Breast epithelium (tissue), 4 donors: ENCODE measurements at regions not wholly inside any gene's neighbourhood (a gene's known extent, or its start where the extent isn't known, plus 50 kb on each side); places are given as distances from the start of the nearest gene placed in this dataset.
A peak's percentile ranks its signal among the peaks of the same experiment; 100 is the strongest.

ENCODE experiments used
- DNase-seq, 2 donors: peaks; one replicate each; pipeline ENCODE4 v3.0.0-alpha.2; 2019; ENCODE audit warnings: low spot score in 2 of 2
- H3K27ac ChIP-seq, 2 donors: fragments of 200-600 bp; sonication (generic) in 1 of 2; one replicate each; pipeline ENCODE4 v1.5.1; 2016 to 2019; ENCODE audit warnings: mild to moderate bottlenecking in 1 of 2
- H3K27me3 ChIP-seq, 2 donors: fragments of 200-600 bp; sonication (generic) in 1 of 2; one replicate each; pipeline versions ENCODE4 v1.5.1 to v1.6.0; 2017 to 2019; ENCODE audit warnings: control low read depth in 1 of 2, mild to moderate bottlenecking in 1 of 2
- H3K36me3 ChIP-seq: fragments of 200-600 bp; one replicate; pipeline ENCODE4 v1.5.1; 2019
- H3K4me1 ChIP-seq, 2 donors: fragments of 200-600 bp; sonication (generic); one replicate each; pipeline ENCODE4 v1.5.1; 2016 to 2019; ENCODE audit warnings: control low read depth in 1 of 2
- H3K4me3 ChIP-seq, 3 donors: fragments of 200-600 bp; sonication (generic); 1 replicate in 2 of 3; 2 replicates in 1 of 3; pipeline ENCODE4 v1.5.1; 2016 to 2019; ENCODE audit warnings: mild to moderate bottlenecking in 3 of 3, moderate library complexity in 2 of 3
- H3K9me3 ChIP-seq, 2 donors: fragments of 200-600 bp; sonication (generic) in 1 of 2; one replicate each; pipeline ENCODE4 v1.5.1; 2016 to 2019; ENCODE audit warnings: control low read depth in 1 of 2
- POLR2A ChIP-seq: fragments of 450-650 bp; IDR thresholded peaks from one replicate; pipeline ENCODE4 v1.6.1; 2016; ENCODE audit warnings: antibody characterized with exemption, mild to moderate bottlenecking, moderate library complexity
- POLR2AphosphoS5 ChIP-seq, 3 donors: sonication (generic); formaldehyde crosslinking; IDR thresholded peaks; one replicate each; pipeline ENCODE4 v1.6.1; 2017; ENCODE audit warnings: antibody characterized with exemption in 3 of 3
- intact Hi-C: fragments of 100-400 bp; cut with DNase I; formaldehyde crosslinking; loops from one replicate; pipeline ENCODE4 v1.15.1; 2023; ENCODE audit warnings: low total_unique reads
- TF ChIP-seq, protein P1 (sequence below), 3 donors: fragments of 450-650 bp; IDR thresholded peaks; one replicate each; pipeline ENCODE4 v1.5.1; 2016 to 2017; ENCODE audit warnings: antibody characterized with exemption in 3 of 3, mild to moderate bottlenecking in 3 of 3, moderate library complexity in 3 of 3

DNA sequence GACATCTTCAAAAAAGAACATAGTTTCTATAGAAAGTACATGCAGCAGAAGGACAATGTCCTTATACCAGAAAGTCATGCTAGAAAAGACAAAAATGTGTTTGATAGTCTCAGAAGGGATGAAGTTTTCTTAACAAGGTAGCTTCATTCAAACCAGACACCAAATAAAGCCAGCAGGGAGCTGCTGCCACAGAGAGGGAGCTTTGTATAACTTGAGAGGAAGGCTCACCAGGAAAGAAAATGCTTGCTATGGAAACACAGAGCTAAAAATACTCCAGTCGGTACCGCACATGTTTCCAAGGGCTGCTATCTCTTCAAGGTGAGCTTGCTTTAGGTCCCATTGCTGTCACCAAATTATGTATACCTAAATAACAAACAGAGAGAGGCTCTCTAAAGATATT lies 1074.8 kb upstream of the ALCAM start:
- TF ChIP-seq POLR2A (no peak), POLR2AphosphoS5 (IDR thresholded peaks at IDR 0.05) (no peak)
- TF ChIP-seq, protein P1, sequence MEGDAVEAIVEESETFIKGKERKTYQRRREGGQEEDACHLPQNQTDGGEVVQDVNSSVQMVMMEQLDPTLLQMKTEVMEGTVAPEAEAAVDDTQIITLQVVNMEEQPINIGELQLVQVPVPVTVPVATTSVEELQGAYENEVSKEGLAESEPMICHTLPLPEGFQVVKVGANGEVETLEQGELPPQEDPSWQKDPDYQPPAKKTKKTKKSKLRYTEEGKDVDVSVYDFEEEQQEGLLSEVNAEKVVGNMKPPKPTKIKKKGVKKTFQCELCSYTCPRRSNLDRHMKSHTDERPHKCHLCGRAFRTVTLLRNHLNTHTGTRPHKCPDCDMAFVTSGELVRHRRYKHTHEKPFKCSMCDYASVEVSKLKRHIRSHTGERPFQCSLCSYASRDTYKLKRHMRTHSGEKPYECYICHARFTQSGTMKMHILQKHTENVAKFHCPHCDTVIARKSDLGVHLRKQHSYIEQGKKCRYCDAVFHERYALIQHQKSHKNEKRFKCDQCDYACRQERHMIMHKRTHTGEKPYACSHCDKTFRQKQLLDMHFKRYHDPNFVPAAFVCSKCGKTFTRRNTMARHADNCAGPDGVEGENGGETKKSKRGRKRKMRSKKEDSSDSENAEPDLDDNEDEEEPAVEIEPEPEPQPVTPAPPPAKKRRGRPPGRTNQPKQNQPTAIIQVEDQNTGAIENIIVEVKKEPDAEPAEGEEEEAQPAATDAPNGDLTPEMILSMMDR (IDR thresholded peaks at IDR 0.05), result no peak
- Histone ChIP-seq H3K9me3 (peaks cover 6 to 7% of the 10 kb centered on the region in 2 donors), H3K36me3 (no peaks in the 10 kb centered on the region), H3K4me3 (peak overlapping the region in 2 of 3 donors; percentile 22 to 47), H3K4me1 (no peaks in the 10 kb centered on the region), H3K27me3 (no peaks in the 10 kb centered on the region), H3K27ac (peak overlapping the region; percentile 0 to 2)
- intact Hi-C loops, result no loop called here
- no peak for DNase-seq

DNA sequence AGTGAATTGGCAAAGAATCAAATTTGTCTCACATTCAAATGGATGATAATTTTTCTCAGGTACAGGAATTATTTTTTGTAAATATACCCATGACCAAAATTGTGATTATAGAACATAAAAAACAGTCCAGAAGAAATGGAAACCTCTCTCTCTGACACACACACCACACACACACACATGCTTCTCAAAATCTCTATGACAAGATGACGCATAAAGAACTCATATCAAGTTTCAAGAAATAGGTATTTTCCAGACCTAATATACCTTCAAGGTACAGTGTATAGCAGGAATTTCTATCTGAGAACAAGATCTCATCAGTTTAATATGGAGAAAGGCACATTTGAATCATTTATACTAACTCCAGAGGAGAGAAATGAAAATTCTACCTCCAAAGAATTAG lies 1069.1 kb upstream of the ALCAM start:
- no peaks in the 10 kb centered on the region for H3K4me1 ChIP-seq
- no peak overlapping the region for H3K27ac ChIP-seq
- H3K36me3 ChIP-seq, result no peaks in the 10 kb centered on the region
- H3K9me3 ChIP-seq, result no peaks in the 10 kb centered on the region
- no peak overlapping the region for H3K4me3 ChIP-seq
- intact Hi-C loops, result no loop called here
- TF ChIP-seq POLR2AphosphoS5 (IDR thresholded peaks at IDR 0.05), result no peak
- TF ChIP-seq POLR2A, result no peak
- TF ChIP-seq, protein P1 (IDR thresholded peaks at IDR 0.05), result no peak
- no peak for DNase-seq
- no peaks in the 10 kb centered on the region for H3K27me3 ChIP-seq

DNA sequence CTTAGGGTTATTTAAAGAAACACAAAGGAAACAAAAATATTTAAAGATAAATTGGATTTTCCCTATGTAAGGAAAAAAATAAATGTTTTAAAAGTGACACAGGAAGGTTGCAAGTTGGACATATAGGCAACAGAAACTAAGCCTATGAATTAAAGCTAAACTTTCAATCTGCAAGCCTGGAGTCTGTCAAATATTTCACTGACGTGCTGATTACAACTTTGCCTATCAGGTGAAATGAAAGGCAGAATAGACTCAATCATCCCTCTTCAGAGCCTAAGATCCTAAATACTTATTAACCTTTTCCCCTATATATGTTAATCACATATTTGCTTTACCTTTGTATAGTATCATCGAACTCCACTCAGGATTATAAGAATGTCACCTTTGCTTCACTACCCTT lies 1068.0 kb upstream of the ALCAM start:
- Histone ChIP-seq H3K4me1 (no peaks in the 10 kb centered on the region), H3K4me3 (no peak overlapping the region), H3K27ac (no peak overlapping the region), H3K27me3 (no peaks in the 10 kb centered on the region), H3K36me3 (no peaks in the 10 kb centered on the region), H3K9me3 (no peaks in the 10 kb centered on the region)
- TF ChIP-seq POLR2AphosphoS5 (IDR thresholded peaks at IDR 0.05), result no peak
- no peak for TF ChIP-seq POLR2A
- TF ChIP-seq, protein P1 (IDR thresholded peaks at IDR 0.05), result no peak
- DNase-seq, result no peak
- intact Hi-C loops, result no loop called here

DNA sequence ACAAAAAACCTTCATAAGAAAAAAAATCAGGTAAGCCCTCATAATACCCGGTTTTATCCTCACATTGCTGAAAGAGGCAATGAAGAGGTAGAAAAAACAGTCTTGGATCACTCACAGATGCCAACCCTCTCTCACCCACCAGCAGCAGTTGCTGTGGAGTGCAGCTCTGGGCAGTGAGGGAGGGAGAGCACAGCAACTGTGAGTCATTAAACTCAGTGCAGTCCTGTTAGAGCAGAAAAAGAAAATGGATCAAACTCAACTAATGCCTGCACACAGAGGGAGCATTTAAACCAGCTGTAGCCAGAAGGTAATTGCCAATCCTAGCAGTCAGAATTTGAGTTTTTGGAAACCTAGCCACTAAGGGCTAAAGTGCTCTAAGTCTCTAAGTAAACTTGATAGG lies 1050.6 kb upstream of the ALCAM start:
- Histone ChIP-seq H3K27me3 (no peaks in the 10 kb centered on the region), H3K4me3 (no peak overlapping the region), H3K27ac (no peak overlapping the region), H3K9me3 (peaks cover 3 to 12% of the 10 kb centered on the region in 2 donors), H3K36me3 (no peaks in the 10 kb centered on the region), H3K4me1 (no peaks in the 10 kb centered on the region)
- no peak for TF ChIP-seq POLR2AphosphoS5 (IDR thresholded peaks at IDR 0.05)
- no peak for TF ChIP-seq POLR2A
- TF ChIP-seq, protein P1 (IDR thresholded peaks at IDR 0.05), result no peak
- DNase-seq, result no peak
- intact Hi-C loops, result no loop called here

DNA sequence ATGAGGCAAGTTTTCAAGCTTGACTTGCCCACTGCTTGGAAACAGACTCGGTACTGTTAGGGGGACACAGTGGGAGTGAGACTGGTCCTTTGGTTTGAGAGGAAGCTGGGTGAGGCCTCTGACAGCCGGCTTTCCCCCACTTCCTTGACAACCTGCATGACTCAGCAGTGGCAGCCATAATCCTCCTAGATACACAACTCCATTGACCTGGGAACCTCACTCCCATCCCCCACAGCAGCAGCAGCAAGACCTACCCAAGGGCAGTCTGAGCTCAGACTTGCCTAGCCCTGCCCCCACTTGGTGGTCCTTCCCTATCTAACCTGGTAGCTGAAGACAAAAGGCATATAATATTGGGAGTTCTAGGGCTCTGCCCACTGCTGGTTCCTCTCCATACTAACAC lies 1043.5 kb upstream of the ALCAM start:
- intact Hi-C loops, result no loop called here
- H3K36me3 ChIP-seq, result no peaks in the 10 kb centered on the region
- H3K9me3 ChIP-seq, result peaks cover 7 to 26% of the 10 kb centered on the region in 2 donors
- TF ChIP-seq POLR2A, result no peak
- no peak for TF ChIP-seq POLR2AphosphoS5 (IDR thresholded peaks at IDR 0.05)
- TF ChIP-seq, protein P1 (IDR thresholded peaks at IDR 0.05), result no peak
- no peaks in the 10 kb centered on the region for H3K4me1 ChIP-seq
- DNase-seq, result no peak
- no peaks in the 10 kb centered on the region for H3K27me3 ChIP-seq
- H3K4me3 ChIP-seq, result no peak overlapping the region
- H3K27ac ChIP-seq, result no peak overlapping the region
